HG02970 (cell line): ENCODE measurements at regions not wholly inside any gene's neighbourhood (a gene's known extent, or its start where the extent isn't known, plus 50 kb on each side); places are given as distances from the start of the nearest gene placed in this dataset.

Experiments used
- ATAC-seq: cut with Tn5 transposase; IDR thresholded peaks from one replicate; pipeline ENCODE4 v1.9.1; 2021; ENCODE audit warnings: mild to moderate bottlenecking, moderate library complexity, moderate number of reproducible peaks; ENCODE audit not compliant: unreplicated experiment, low FRiP score

- no peak for ATAC-seq
Observed at GRCh38 chr2:118791483-118791882, 56.0 kb downstream of the EN1 start.

- no peak for ATAC-seq
Observed at GRCh38 chr2:118786746-118787145, 60.7 kb downstream of the EN1 start.

- no peak for ATAC-seq
Observed at GRCh38 chr2:118784860-118785259, 62.6 kb downstream of the EN1 start.

GRCh38 chr2:118779362-118779761 lies 68.1 kb downstream of the EN1 start:
- no peak for ATAC-seq

- ATAC-seq, result no peak
Observed at GRCh38 chr2:118774458-118775133, 72.9 kb downstream of the EN1 start.

- no peak for ATAC-seq
Observed at GRCh38 chr2:118773826-118774225, 73.6 kb downstream of the EN1 start.

GRCh38 chr2:118772487-118773200 lies 74.8 kb downstream of the EN1 start:
- ATAC-seq, result no peak

GRCh38 chr2:118769707-118770400 lies 77.6 kb downstream of the EN1 start:
- no peak for ATAC-seq

- no peak for ATAC-seq
Observed at GRCh38 chr2:118766871-118767270, 80.6 kb downstream of the EN1 start.

- ATAC-seq, result no peak
Observed at GRCh38 chr2:118764855-118765254, 82.6 kb downstream of the EN1 start.

GRCh38 chr2:118763797-118764196 lies 83.7 kb downstream of the EN1 start:
- ATAC-seq, result no peak

- no peak for ATAC-seq
Observed at GRCh38 chr2:118762290-118762689, 85.2 kb downstream of the EN1 start.

GRCh38 chr2:118761771-118762170 lies 85.7 kb downstream of the EN1 start:
- ATAC-seq, result no peak

- ATAC-seq, result no peak
Observed at GRCh38 chr2:118755901-118756300, 91.5 kb downstream of the EN1 start.

- no peak for ATAC-seq
Observed at GRCh38 chr2:118755384-118755783, 92.1 kb downstream of the EN1 start.

GRCh38 chr2:118752762-118753429 lies 94.6 kb downstream of the EN1 start:
- ATAC-seq, result no peak

GRCh38 chr2:118750959-118751565 lies 96.4 kb downstream of the EN1 start:
- no peak for ATAC-seq

- no peak for ATAC-seq
Observed at GRCh38 chr2:118748245-118748885, 99.1 kb downstream of the EN1 start.

GRCh38 chr2:118747637-118748036 lies 99.8 kb downstream of the EN1 start:
- ATAC-seq, result no peak

- ATAC-seq, result no peak
Observed at GRCh38 chr2:118747066-118747465, 100.4 kb downstream of the EN1 start.
